ENCODE measurements at regions not wholly inside any gene's neighbourhood (a gene's known extent, or its start where the extent isn't known, plus 50 kb on each side); places are given as distances from the start of the nearest gene placed in this dataset.

GRCh38 chr4:53767482-53767881, 176.2 kb upstream of the LNX1 start:
- TF ChIP-seq, protein P1, sequence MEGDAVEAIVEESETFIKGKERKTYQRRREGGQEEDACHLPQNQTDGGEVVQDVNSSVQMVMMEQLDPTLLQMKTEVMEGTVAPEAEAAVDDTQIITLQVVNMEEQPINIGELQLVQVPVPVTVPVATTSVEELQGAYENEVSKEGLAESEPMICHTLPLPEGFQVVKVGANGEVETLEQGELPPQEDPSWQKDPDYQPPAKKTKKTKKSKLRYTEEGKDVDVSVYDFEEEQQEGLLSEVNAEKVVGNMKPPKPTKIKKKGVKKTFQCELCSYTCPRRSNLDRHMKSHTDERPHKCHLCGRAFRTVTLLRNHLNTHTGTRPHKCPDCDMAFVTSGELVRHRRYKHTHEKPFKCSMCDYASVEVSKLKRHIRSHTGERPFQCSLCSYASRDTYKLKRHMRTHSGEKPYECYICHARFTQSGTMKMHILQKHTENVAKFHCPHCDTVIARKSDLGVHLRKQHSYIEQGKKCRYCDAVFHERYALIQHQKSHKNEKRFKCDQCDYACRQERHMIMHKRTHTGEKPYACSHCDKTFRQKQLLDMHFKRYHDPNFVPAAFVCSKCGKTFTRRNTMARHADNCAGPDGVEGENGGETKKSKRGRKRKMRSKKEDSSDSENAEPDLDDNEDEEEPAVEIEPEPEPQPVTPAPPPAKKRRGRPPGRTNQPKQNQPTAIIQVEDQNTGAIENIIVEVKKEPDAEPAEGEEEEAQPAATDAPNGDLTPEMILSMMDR (IDR thresholded peaks at IDR 0.05): no peak
- TF ChIP-seq POLR2A (IDR thresholded peaks at IDR 0.05): no peak
